KMS-11 (cell line): ENCODE measurements at regions not wholly inside any gene's neighbourhood (a gene's known extent, or its start where the extent isn't known, plus 50 kb on each side); places are given as distances from the start of the nearest gene placed in this dataset.

Experiments
- H2AFZ ChIP-seq: fragments of 200-600 bp; sonication (generic); 2 replicates; pipeline ENCODE4 v1.6.1; 2016; ENCODE audit warnings: antibody characterized with exemption, mixed run types, low read depth
- H3K27ac ChIP-seq: fragments of 200-600 bp; sonication (generic); 2 replicates; pipeline ENCODE4 v1.6.1; 2016; ENCODE audit warnings: mild to moderate bottlenecking, mixed run types
- H3K27me3 ChIP-seq: fragments of 200-600 bp; sonication (generic); 2 replicates; pipeline ENCODE4 v1.6.1; 2017; ENCODE audit warnings: mild to moderate bottlenecking, low read depth, mixed run types, moderate library complexity; ENCODE audit not compliant: insufficient read depth
- H3K36me3 ChIP-seq: fragments of 200-600 bp; sonication (generic); 2 replicates; pipeline ENCODE4 v1.6.1; 2017; ENCODE audit warnings: mild to moderate bottlenecking, mixed run types; ENCODE audit not compliant: insufficient read depth
- H3K4me1 ChIP-seq: fragments of 200-600 bp; sonication (generic); 2 replicates; pipeline ENCODE4 v1.6.1; 2016; ENCODE audit warnings: mild to moderate bottlenecking, low read depth, mixed run types; ENCODE audit not compliant: poor library complexity, severe bottlenecking
- H3K4me2 ChIP-seq: fragments of 200-600 bp; sonication (generic); 2 replicates; pipeline ENCODE4 v1.7.0; 2016; ENCODE audit warnings: mild to moderate bottlenecking, mixed run types
- H3K4me3 ChIP-seq: fragments of 200-600 bp; sonication (generic); IDR thresholded peaks from 2 replicates; pipeline ENCODE4 v1.6.1; 2017; ENCODE audit warnings: low read depth, low read length, mixed read lengths; ENCODE audit not compliant: insufficient read depth
- H3K79me2 ChIP-seq: fragments of 200-600 bp; sonication (generic); 2 replicates; pipeline ENCODE4 v1.6.1; 2016; ENCODE audit warnings: low read depth, mixed run types; ENCODE audit not compliant: insufficient read depth
- H3K9ac ChIP-seq: fragments of 200-600 bp; sonication (generic); 2 replicates; pipeline ENCODE4 v1.6.1; 2016; ENCODE audit warnings: mild to moderate bottlenecking, mixed run types
- H4K20me1 ChIP-seq: fragments of 200-600 bp; sonication (generic); 2 replicates; pipeline ENCODE4 v1.6.1; 2016; ENCODE audit warnings: mild to moderate bottlenecking, mixed run types; ENCODE audit not compliant: insufficient read depth
- CTCF ChIP-seq: fragments of 200-600 bp; sonication (generic); conservative IDR thresholded peaks from 2 replicates; pipeline ENCODE4 v1.6.1; 2017; ENCODE audit warnings: low read depth, mild to moderate bottlenecking, antibody characterized with exemption, low read length, moderate library complexity, mixed read lengths

- no peak overlapping the region for H3K9ac ChIP-seq
- H3K36me3 ChIP-seq = no peaks in the 10 kb centered on the region
- H3K27me3 ChIP-seq = no peaks in the 10 kb centered on the region
- no peak overlapping the region for H3K4me2 ChIP-seq
- no peak for TF ChIP-seq CTCF
- H3K79me2 ChIP-seq = no peaks in the 10 kb centered on the region
- H3K4me3 ChIP-seq = no peak overlapping the region
- H4K20me1 ChIP-seq = no peaks in the 10 kb centered on the region
- H3K27ac ChIP-seq = no peak overlapping the region
- H2AFZ ChIP-seq = no peak overlapping the region
- no peaks in the 10 kb centered on the region for H3K4me1 ChIP-seq
These were observed 488.4 kb upstream of the ADGRL2 start for GRCh38 chr1:81312272-81312754.

- Histone ChIP-seq H3K27me3 (no peaks in the 10 kb centered on the region), H2AFZ (no peak overlapping the region), H3K4me1 (no peaks in the 10 kb centered on the region)
These were observed 490.5 kb upstream of the ADGRL2 start for GRCh38 chr1:81310250-81310649.

GRCh38 chr1:81308191-81308590 lies 492.5 kb upstream of the ADGRL2 start:
- H3K27ac ChIP-seq = no peak overlapping the region
- H3K4me1 ChIP-seq = no peaks in the 10 kb centered on the region
- no peak for TF ChIP-seq CTCF
- H3K4me2 ChIP-seq = no peak overlapping the region
- H4K20me1 ChIP-seq = no peaks in the 10 kb centered on the region
- H3K9ac ChIP-seq = no peak overlapping the region
- H3K4me3 ChIP-seq = no peak overlapping the region
- no peaks in the 10 kb centered on the region for H3K36me3 ChIP-seq
- H3K79me2 ChIP-seq = no peaks in the 10 kb centered on the region
- no peak overlapping the region for H2AFZ ChIP-seq
- no peaks in the 10 kb centered on the region for H3K27me3 ChIP-seq

More at GRCh38 chr1:81310250-81310649, 490.5 kb upstream of the ADGRL2 start:
- Histone ChIP-seq H3K4me3 (no peak overlapping the region), H3K27ac (no peak overlapping the region), H3K79me2 (no peaks in the 10 kb centered on the region), H3K9ac (no peak overlapping the region), H4K20me1 (no peaks in the 10 kb centered on the region), H3K4me2 (no peak overlapping the region), H3K36me3 (no peaks in the 10 kb centered on the region)
- TF ChIP-seq CTCF = no peak

GRCh38 chr1:81307786-81308185 lies 492.9 kb upstream of the ADGRL2 start:
- no peaks in the 10 kb centered on the region for H3K27me3 ChIP-seq
- no peak overlapping the region for H3K4me3 ChIP-seq
- no peak for TF ChIP-seq CTCF
- H3K79me2 ChIP-seq = no peaks in the 10 kb centered on the region
- H3K27ac ChIP-seq = no peak overlapping the region
- no peaks in the 10 kb centered on the region for H3K4me1 ChIP-seq
- no peak overlapping the region for H3K4me2 ChIP-seq
- H3K36me3 ChIP-seq = no peaks in the 10 kb centered on the region
- no peak overlapping the region for H2AFZ ChIP-seq
- no peak overlapping the region for H3K9ac ChIP-seq
- H4K20me1 ChIP-seq = no peaks in the 10 kb centered on the region
